ENCODE measurements at regions not wholly inside any gene's neighbourhood (a gene's known extent, or its start where the extent isn't known, plus 50 kb on each side); places are given as distances from the start of the nearest gene placed in this dataset.
A peak's percentile ranks its signal among the peaks of the same experiment; 100 is the strongest.

- intact Hi-C loops (cut with DNase I), result no loop called here
- ATAC-seq (peak; percentile 63), DNase-seq (ENCODE audit: low spot score) (no peak)
These were observed 67.6 kb upstream of the MTHFD1L start for GRCh38 chr6:150797949-150798348.

DNA sequence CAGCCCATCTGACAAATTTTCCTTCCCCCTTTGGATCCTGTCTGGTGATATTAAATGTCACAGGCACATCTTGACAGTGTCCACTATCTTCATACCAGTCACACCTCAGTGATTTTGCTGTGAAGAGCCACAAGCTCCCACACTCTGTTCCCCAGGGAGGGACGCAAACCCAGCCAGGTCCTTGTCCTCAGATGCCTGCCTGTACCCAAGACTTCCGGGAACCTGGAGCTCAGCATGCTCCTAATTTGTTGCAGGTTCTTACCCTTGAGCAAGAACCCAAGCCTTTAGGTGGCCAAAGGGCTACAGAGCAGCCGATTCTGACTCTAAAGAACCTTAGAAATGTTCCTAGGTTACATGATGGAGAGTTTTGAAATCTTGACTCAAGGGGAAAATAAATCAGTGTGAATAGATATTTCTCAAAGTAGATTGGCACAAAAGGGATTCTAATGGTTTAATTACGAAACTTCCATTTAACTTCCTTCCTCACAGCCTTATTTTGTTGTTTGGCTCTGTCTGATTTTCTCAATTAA is 66.2 kb upstream of the MTHFD1L start:
- peak; percentile 80 for ATAC-seq

GRCh38 chr6:150800674-150801314 is 64.7 kb upstream of the MTHFD1L start:
- DNase-seq (ENCODE audit: low spot score) (no peak), ATAC-seq (peak; percentile 70)
- intact Hi-C loops (cut with DNase I), result no loop called here

More for the DNA sequence above, 66.2 kb upstream of the MTHFD1L start:
- intact Hi-C loops (cut with DNase I), result no loop called here
- DNase-seq (ENCODE audit: low spot score), result no peak

DNA sequence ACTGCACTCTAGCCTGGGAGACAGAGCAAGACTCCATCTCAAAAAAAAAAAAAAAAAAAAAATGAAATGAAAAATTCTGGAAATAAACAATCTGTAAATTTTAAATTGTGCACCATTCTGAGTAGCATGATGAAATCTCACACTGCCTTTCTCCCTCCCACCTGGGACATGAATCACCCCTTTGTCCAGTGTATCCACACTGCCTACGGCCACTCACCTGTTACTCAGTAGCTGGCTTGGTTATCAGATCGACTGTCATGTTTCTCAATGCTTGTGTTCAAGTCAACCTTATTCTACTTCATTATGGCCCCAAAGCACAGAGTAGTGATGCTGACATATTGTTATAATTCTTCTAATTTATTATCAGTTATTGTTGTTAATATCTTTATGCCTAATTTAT is 58.7 kb upstream of the MTHFD1L start:
- ATAC-seq (no peak), DNase-seq (ENCODE audit: low spot score) (no peak)
- intact Hi-C loops (cut with DNase I), result no loop called here

GRCh38 chr6:150813319-150813992 is 52.0 kb upstream of the MTHFD1L start:
- DNase-seq (ENCODE audit: low spot score) (no peak), ATAC-seq (peak; percentile 6)
- intact Hi-C loops (cut with DNase I), result loop anchor here (5.0 to 10.0 kb wide), 2 partner anchors 396 to 739 kb away; no protein-coding TSS in a partner anchor

- peak; percentile 8 for ATAC-seq
- DNase-seq (ENCODE audit: low spot score), result no peak
- intact Hi-C loops (cut with DNase I), result loop anchor here (5.0 to 10.0 kb wide), 2 partner anchors 397 to 739 kb away; no protein-coding TSS in a partner anchor
These were observed 51.5 kb upstream of the MTHFD1L start for GRCh38 chr6:150813993-150814359.

Data from sciatic nerve (tissue), 2 donors.